Ishikawa (cell line): ENCODE measurements at regions not wholly inside any gene's neighbourhood (a gene's known extent, or its start where the extent isn't known, plus 50 kb on each side); places are given as distances from the start of the nearest gene placed in this dataset.

Experiments used
- CEBPB ChIP-seq: IDR thresholded peaks from 2 replicates; pipeline ENCODE4 v1.6.1; 2012
- CREB1 ChIP-seq: IDR thresholded peaks from 2 replicates; pipeline ENCODE4 v1.6.1; 2012; ENCODE audit warnings: low read depth
- EGR1 ChIP-seq: IDR thresholded peaks from 2 replicates; pipeline ENCODE4 v1.6.1; 2012
- EP300 ChIP-seq: IDR thresholded peaks from 2 replicates; pipeline ENCODE4 v1.6.1; 2012; ENCODE audit warnings: borderline replicate concordance
- FOXM1 ChIP-seq: IDR thresholded peaks from 2 replicates; pipeline ENCODE4 v1.6.1; 2012; ENCODE audit warnings: low read depth, borderline replicate concordance
- NFIC ChIP-seq: IDR thresholded peaks from 2 replicates; pipeline ENCODE4 v1.6.1; 2012
- RAD21 ChIP-seq: IDR thresholded peaks from 2 replicates; pipeline ENCODE4 v1.6.1; 2012; ENCODE audit warnings: low read depth
- REST ChIP-seq: IDR thresholded peaks from 2 replicates; pipeline ENCODE4 v1.6.1; 2012; ENCODE audit warnings: low read depth, mild to moderate bottlenecking
- TAF1 ChIP-seq: IDR thresholded peaks from 2 replicates; pipeline ENCODE4 v1.6.1; 2012; ENCODE audit warnings: low read depth, mild to moderate bottlenecking
- TCF12 ChIP-seq: IDR thresholded peaks from 2 replicates; pipeline ENCODE4 v1.6.1; 2012; ENCODE audit warnings: low read depth
- TEAD4 ChIP-seq: IDR thresholded peaks from 2 replicates; pipeline ENCODE4 v1.6.1; 2012
- YY1 ChIP-seq: IDR thresholded peaks from 2 replicates; pipeline ENCODE4 v1.6.1; 2012; ENCODE audit warnings: low read depth
- ZBTB7A ChIP-seq: IDR thresholded peaks from 2 replicates; pipeline ENCODE4 v1.6.1; 2012; ENCODE audit warnings: low read depth
- TF ChIP-seq, protein P1 (sequence below): IDR thresholded peaks from 2 replicates; pipeline ENCODE4 v1.6.1; 2012
- TF ChIP-seq, protein P2 (sequence below): IDR thresholded peaks from 2 replicates; pipeline ENCODE4 v1.6.1; 2012

DNA sequence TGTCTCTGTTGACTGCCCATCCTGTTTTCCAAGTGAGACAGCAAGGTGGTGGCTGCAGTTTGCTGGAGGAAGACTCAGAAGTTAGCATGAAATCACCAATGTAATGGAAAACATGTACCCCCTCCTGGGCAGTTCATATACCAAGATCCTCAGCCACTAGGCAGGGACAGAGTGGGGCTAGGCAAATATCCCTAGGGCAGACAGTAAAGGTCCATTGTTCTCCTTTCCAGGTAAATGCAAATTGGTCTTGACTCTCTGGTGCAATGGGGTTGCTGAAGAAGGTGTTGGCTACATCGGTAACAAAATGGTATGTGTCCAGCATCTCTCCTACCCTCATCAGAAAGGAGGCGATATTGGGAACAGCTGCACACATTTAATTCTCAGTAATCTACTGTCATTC is 233.6 kb upstream of the SOX4 start:
- TF ChIP-seq EP300 (no peak), NFIC (no peak), YY1 (no peak), ZBTB7A (no peak), CEBPB (no peak), TCF12 (no peak), REST (no peak), TEAD4 (no peak), EGR1 (no peak), RAD21 (no peak), TAF1 (no peak), CREB1 (no peak), FOXM1 (no peak)
- TF ChIP-seq, protein P1, sequence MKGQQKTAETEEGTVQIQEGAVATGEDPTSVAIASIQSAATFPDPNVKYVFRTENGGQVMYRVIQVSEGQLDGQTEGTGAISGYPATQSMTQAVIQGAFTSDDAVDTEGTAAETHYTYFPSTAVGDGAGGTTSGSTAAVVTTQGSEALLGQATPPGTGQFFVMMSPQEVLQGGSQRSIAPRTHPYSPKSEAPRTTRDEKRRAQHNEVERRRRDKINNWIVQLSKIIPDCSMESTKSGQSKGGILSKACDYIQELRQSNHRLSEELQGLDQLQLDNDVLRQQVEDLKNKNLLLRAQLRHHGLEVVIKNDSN = no peak
- TF ChIP-seq, protein P2, sequence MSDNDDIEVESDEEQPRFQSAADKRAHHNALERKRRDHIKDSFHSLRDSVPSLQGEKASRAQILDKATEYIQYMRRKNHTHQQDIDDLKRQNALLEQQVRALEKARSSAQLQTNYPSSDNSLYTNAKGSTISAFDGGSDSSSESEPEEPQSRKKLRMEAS = no peak

- TF ChIP-seq YY1 = no peak
- no peak for TF ChIP-seq NFIC
- TF ChIP-seq ZBTB7A = no peak
- no peak for TF ChIP-seq CEBPB
- TF ChIP-seq FOXM1 = no peak
- no peak for TF ChIP-seq RAD21
Observed at GRCh38 chr6:21360336-21360735, 233.2 kb upstream of the SOX4 start.

- no peak for TF ChIP-seq REST
- TF ChIP-seq, protein P2 = no peak
- no peak for TF ChIP-seq TCF12
- TF ChIP-seq TAF1 = no peak
- TF ChIP-seq, protein P1 = no peak
- TF ChIP-seq FOXM1 = no peak
- no peak for TF ChIP-seq CEBPB
- no peak for TF ChIP-seq EP300
- TF ChIP-seq RAD21 = no peak
Observed at GRCh38 chr6:21367148-21367547, 226.4 kb upstream of the SOX4 start.

DNA sequence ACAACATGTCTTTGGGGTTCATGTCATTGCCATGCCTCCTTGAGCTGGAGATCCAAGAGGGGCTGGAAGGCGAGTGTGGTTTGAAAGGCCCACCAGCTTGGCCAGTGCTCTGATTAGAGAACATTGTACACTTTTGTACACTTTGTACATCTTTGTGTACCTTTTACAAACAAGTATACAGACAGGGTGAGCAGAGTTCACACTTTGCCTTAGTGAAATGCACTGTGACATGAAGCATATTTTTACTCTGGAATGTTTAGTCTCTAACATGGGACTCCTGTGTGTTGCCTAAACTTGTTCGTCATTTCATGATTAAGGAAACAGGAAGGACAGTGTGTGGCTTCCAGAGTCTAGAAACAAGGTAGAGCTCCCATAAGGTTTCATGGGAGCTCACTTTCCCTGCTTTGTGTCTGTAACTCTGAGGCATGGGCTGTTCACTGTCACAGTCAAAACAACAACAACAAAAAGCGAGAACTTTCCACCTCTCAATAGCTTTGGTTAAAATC is 225.8 kb upstream of the SOX4 start:
- no peak for TF ChIP-seq RAD21
- no peak for TF ChIP-seq EGR1
- TF ChIP-seq REST = no peak
- TF ChIP-seq TEAD4 = no peak
- no peak for TF ChIP-seq EP300
- no peak for TF ChIP-seq YY1
- TF ChIP-seq CREB1 = no peak
- no peak for TF ChIP-seq NFIC
- TF ChIP-seq TCF12 = no peak
- TF ChIP-seq ZBTB7A = no peak
- no peak for TF ChIP-seq CEBPB
- TF ChIP-seq, protein P2 = no peak
- no peak for TF ChIP-seq TAF1
- no peak for TF ChIP-seq FOXM1
- TF ChIP-seq, protein P1 = no peak
